GM12874 (cell line): ENCODE measurements at regions not wholly inside any gene's neighbourhood (a gene's known extent, or its start where the extent isn't known, plus 50 kb on each side); places are given as distances from the start of the nearest gene placed in this dataset.

Experiments used
- TF ChIP-seq, protein P1 (sequence below): IDR thresholded peaks from 2 replicates; pipeline ENCODE4 v1.5.1; 2011; ENCODE audit warnings: low read depth, mild to moderate bottlenecking, control low read depth, low read length, moderate library complexity; ENCODE audit not compliant: insufficient read depth

DNA sequence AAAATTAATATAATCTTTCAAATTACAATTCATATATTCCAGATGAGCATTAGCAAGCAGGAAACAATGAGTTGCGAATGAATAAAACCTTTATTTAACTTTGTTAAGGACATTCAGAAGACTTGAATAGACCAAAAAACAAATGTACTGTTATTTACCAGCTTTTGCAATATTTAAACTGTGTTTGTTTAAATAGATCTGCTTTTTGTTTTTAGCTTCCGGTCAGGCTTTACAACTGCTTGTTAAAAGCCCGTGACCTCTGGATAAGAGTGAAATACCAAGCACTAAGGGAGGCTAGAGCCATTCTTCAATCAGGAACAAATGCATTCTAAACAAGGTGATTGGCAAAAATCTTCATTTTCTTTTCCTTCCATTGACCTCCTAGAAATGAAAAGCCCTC lies 184.9 kb upstream of the GNAI1 start:
- TF ChIP-seq, protein P1, sequence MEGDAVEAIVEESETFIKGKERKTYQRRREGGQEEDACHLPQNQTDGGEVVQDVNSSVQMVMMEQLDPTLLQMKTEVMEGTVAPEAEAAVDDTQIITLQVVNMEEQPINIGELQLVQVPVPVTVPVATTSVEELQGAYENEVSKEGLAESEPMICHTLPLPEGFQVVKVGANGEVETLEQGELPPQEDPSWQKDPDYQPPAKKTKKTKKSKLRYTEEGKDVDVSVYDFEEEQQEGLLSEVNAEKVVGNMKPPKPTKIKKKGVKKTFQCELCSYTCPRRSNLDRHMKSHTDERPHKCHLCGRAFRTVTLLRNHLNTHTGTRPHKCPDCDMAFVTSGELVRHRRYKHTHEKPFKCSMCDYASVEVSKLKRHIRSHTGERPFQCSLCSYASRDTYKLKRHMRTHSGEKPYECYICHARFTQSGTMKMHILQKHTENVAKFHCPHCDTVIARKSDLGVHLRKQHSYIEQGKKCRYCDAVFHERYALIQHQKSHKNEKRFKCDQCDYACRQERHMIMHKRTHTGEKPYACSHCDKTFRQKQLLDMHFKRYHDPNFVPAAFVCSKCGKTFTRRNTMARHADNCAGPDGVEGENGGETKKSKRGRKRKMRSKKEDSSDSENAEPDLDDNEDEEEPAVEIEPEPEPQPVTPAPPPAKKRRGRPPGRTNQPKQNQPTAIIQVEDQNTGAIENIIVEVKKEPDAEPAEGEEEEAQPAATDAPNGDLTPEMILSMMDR = no peak

DNA sequence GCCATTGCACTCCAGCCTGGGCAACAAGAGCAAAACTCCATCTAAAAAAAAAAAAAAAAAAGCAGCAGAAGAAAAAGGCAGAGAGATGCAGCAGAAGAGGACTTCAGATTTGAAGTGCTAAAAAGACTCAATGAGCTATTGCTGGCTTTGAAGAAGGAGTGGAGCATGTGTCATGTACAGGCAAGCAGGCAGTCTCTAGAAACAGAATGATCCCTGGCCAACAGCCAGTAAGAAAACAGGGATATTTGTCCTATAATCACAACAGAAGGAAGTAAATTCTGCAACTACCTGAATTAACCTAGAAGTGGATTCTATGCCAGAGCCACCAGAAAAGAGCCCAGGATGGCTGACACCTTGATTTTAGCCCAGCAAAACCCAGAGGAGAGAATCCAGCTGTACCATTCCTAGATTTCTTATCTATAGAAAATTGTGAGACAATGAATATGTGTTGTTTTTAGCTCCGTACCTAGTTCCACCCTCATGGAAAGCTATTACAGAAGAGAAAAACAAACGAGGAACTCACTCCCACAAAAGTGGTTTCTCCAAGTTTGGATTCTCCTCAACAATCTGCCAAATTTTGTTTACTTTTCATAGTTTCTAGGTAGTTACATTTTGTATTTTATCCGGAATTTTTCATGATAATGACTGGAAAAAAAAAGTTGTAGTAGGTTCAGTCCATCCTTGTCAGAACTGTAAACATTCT lies 198.2 kb upstream of the GNAI1 start:
- TF ChIP-seq, protein P1 = no peak

DNA sequence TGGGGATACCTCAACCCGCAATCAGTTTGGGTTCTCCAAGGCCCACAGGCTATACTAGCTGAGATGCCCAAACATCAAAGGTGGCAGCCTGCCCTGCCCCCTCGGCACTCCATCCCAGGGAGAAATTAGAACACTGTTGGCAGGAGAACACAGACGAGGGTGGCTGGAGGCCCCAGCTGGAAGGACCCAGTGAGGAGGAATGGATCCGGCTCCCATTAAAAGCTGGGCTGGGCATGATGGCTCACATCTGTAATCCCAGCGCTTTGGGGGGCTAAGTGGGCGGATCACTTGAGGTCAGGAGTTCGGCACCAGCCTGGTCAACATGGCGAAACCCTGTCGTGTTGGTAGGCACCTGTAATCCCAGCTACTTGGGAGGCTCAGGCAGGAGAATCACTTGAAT lies 199.9 kb upstream of the GNAI1 start:
- TF ChIP-seq, protein P1 = no peak

DNA sequence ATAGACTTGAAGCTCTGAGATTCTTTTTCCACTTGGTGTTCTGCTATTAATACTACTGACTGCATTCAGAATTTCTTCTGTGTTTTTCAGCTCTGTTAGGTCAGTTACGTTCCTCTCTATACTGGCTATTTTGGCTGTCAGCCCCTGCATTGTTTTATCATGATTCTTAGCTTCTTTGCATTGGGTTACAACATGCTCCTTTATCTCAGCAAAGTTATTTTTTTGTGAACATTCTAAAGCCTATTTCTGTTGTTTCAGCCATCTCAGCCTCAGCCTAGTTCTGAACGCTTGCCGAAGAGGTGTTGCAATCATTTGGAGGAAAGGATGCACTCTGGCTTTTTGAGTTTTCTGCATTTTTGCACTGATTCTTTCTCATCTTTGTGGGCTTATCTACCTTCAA lies 201.5 kb upstream of the GNAI1 start:
- TF ChIP-seq, protein P1 = no peak

DNA sequence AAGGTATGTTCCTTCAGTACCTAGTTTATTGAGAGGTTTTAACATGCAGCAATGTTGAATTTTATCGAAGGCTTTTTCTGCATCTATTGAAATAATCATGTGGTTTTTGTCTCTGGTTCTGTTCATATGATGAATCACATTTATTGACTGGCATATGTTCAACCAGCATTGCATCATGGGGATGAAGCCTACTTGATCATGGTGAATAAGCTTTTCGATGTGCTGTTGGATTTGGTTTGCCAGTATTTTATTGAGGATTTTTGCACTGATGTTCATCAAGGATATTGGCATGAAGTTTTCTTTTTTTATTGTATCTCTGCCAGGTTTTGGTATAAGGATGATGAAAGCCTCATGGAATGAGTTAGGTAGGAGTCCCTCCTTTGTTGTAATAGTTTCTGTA lies 204.0 kb upstream of the GNAI1 start:
- TF ChIP-seq, protein P1 = no peak

DNA sequence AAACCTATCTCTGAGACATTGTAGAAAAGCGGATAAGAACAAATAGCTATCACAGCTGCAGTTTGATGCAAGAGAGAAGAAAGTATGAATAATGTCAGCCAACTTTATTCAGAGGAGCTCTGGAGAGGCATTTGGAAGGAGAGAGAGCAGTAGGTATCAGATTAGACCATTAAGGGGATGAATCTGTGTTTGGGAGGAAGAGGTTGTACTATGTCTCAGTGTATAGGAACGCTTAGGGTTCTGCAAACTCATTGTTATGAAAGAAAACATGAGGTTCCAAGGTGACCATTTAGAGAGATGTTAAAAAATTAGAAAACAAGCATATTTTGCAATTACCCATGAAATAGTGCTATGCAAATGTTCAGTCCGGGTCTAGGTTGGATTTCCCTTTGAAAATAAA lies 207.5 kb upstream of the GNAI1 start:
- TF ChIP-seq, protein P1 = no peak

DNA sequence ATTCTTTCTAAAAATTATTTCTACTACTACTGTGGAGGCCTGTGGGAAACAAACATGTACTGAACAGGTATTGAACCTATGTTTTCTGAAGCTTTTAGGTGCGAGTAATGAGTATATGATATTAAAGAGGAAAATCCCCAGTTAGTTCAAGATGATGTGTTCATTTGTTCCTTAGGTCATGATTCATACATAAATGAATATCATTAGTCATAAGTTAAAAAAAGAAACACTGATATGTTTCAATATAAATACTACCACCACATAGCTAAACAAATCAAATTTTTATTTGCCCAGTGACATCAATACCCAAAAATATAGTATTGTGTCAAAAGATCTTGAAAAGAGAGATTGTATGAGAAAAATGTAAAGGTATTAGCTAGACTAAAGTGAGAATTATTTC lies 210.7 kb upstream of the GNAI1 start:
- TF ChIP-seq, protein P1 = no peak
